ENCODE measurements at regions not wholly inside any gene's neighbourhood (a gene's known extent, or its start where the extent isn't known, plus 50 kb on each side); places are given as distances from the start of the nearest gene placed in this dataset.

DNA sequence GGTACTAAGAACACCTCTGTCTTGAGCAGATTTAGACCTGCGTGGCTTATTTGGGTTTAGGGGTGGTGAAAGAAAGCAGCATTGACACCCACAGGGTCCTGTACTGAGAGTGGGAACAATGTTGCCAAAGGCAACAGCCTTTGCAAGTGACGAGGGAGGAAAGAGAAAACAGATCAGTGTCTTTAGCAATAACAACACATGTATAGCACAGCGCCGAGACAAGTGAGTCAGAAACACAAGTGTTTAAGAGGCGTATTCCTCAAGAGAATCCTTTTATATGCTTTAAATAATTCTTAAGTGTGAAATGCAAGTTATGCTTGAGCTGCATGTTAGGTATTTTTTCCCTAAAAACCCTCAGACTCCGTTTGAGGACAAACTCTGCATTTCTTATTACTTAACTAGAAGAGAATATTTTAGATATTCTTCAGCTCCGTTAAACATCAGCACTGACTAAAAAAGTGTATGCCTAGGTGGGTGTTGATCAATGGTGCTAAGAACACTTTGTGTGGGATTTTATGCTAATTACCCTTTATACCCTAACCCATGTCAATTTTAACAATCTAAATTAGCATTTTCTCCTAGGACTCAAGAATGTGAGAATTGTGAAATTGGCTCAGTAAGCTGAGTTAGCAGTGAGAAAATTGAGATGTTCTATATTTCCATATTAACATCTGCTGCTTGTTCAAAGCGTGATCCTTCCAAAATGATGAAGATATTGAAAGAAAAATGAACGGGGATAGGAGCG lies 1095.4 kb upstream of the CELF2 start:
- no peak overlapping the region for H3K4me3 ChIP-seq (ENCODE audit: control insufficient read depth, low read depth, low read length)
- DNase-seq (ENCODE audit: low read depth), result peak; percentile 34
- TF ChIP-seq, protein P1, sequence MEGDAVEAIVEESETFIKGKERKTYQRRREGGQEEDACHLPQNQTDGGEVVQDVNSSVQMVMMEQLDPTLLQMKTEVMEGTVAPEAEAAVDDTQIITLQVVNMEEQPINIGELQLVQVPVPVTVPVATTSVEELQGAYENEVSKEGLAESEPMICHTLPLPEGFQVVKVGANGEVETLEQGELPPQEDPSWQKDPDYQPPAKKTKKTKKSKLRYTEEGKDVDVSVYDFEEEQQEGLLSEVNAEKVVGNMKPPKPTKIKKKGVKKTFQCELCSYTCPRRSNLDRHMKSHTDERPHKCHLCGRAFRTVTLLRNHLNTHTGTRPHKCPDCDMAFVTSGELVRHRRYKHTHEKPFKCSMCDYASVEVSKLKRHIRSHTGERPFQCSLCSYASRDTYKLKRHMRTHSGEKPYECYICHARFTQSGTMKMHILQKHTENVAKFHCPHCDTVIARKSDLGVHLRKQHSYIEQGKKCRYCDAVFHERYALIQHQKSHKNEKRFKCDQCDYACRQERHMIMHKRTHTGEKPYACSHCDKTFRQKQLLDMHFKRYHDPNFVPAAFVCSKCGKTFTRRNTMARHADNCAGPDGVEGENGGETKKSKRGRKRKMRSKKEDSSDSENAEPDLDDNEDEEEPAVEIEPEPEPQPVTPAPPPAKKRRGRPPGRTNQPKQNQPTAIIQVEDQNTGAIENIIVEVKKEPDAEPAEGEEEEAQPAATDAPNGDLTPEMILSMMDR (conservative IDR thresholded peaks at IDR 0.05; ENCODE audit: control insufficient read depth, insufficient read depth, low read depth, low read length), result no peak

DNA sequence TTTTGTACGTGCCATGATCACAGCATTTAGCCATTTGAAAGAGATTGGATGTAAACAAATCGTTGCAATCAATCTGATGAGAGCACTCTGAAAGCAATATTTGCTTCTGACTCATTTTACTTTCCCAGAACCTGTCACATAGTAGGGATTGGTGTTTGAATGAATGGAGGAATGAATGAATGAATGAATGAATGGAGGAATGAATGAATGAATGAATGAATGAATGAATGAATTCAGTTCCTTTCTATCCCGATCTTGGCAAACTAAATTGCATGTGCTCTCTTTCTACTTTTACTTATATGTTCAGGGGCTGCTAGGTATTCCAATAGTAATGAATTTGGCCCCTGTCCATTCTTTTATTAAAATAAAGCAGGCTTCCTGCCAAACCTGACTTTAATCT lies 1091.7 kb upstream of the CELF2 start:
- DNase-seq (ENCODE audit: low read depth), result no peak
- H3K4me3 ChIP-seq (ENCODE audit: control insufficient read depth, low read depth, low read length), result no peak overlapping the region
- TF ChIP-seq, protein P1 (conservative IDR thresholded peaks at IDR 0.05; ENCODE audit: control insufficient read depth, insufficient read depth, low read depth, low read length), result no peak

- no peak for DNase-seq (ENCODE audit: low read depth)
- H3K4me3 ChIP-seq (ENCODE audit: control insufficient read depth, low read depth, low read length), result no peak overlapping the region
- TF ChIP-seq, protein P1 (conservative IDR thresholded peaks at IDR 0.05; ENCODE audit: control insufficient read depth, insufficient read depth, low read depth, low read length), result no peak
These were observed 1090.8 kb upstream of the CELF2 start for GRCh38 chr10:9926881-9927280.

GRCh38 chr10:9939716-9940115 lies 1078.0 kb upstream of the CELF2 start:
- DNase-seq (ENCODE audit: low read depth), result no peak
- no peak overlapping the region for H3K4me3 ChIP-seq (ENCODE audit: control insufficient read depth, low read depth, low read length)
- TF ChIP-seq, protein P1 (conservative IDR thresholded peaks at IDR 0.05; ENCODE audit: control insufficient read depth, insufficient read depth, low read depth, low read length), result no peak

GRCh38 chr10:9944690-9945089 lies 1073.0 kb upstream of the CELF2 start:
- H3K4me3 ChIP-seq (ENCODE audit: control insufficient read depth, low read depth, low read length), result no peak overlapping the region
- TF ChIP-seq, protein P1 (conservative IDR thresholded peaks at IDR 0.05; ENCODE audit: control insufficient read depth, insufficient read depth, low read depth, low read length), result no peak

GRCh38 chr10:9950070-9950469 lies 1067.6 kb upstream of the CELF2 start:
- TF ChIP-seq, protein P1 (conservative IDR thresholded peaks at IDR 0.05; ENCODE audit: control insufficient read depth, insufficient read depth, low read depth, low read length), result no peak
- DNase-seq (ENCODE audit: low read depth), result peak; percentile 2
- no peak overlapping the region for H3K4me3 ChIP-seq (ENCODE audit: control insufficient read depth, low read depth, low read length)

More at GRCh38 chr10:9944690-9945089, 1073.0 kb upstream of the CELF2 start:
- no peak for DNase-seq (ENCODE audit: low read depth)
